GM19397 (cell line): ENCODE measurements at regions not wholly inside any gene's neighbourhood (a gene's known extent, or its start where the extent isn't known, plus 50 kb on each side); places are given as distances from the start of the nearest gene placed in this dataset.
"Not testable (repeated sequence)": the region's sequence is repeated elsewhere in the genome, so short reads cannot be mapped to it uniquely, and the experiment has no call there.

Experiments used
- ATAC-seq: cut with Tn5 transposase; IDR thresholded peaks from one replicate; pipeline ENCODE4 v1.9.1; 2021; ENCODE audit warnings: mild to moderate bottlenecking, moderate library complexity; ENCODE audit not compliant: unreplicated experiment

GRCh38 chr13:62711948-62712347 is 1296.3 kb upstream of the PCDH20 start:
- not testable (repeated sequence) for ATAC-seq

DNA sequence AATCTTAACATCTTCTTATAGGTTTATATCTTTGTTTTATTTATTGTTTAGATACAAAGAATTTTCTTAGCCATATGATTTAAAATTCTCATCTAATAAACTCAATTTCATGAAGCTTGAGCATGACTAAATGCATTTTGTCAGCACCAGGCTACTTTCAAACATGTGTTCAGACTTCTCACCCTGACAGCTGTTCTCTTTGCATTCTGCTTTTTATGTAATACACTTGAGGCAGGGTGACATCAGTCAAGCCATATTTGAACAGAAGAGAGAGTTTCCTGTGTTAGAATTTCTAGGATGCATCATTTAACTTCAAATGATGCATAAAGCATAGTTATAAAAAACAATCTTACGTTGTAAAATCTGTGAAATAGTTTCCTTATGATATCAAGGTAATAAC is 1295.1 kb upstream of the PCDH20 start:
- ATAC-seq, result no peak

DNA sequence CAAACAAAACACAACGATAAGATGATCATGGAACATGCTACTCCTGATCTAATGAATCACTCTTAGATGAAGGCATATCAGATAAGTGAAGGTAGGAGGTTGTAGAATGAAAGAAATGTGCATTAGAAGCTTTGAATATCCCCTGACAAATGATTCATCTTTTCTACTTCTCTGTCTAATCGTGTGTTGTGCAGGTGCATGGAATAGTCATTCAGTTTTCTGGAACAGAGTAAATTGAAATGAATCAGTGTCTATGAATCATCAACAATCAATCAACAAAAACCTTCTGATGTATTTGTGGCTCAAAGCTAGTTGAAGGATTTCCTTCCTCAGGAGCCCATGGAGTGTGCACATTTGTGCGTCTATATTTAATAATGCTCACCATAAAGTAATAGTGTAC is 1290.4 kb upstream of the PCDH20 start:
- ATAC-seq, result no peak

- ATAC-seq, result no peak
Observed at GRCh38 chr13:62704875-62705274, 1289.2 kb upstream of the PCDH20 start.

- ATAC-seq, result no peak
Observed at GRCh38 chr13:62702502-62702901, 1286.9 kb upstream of the PCDH20 start.

DNA sequence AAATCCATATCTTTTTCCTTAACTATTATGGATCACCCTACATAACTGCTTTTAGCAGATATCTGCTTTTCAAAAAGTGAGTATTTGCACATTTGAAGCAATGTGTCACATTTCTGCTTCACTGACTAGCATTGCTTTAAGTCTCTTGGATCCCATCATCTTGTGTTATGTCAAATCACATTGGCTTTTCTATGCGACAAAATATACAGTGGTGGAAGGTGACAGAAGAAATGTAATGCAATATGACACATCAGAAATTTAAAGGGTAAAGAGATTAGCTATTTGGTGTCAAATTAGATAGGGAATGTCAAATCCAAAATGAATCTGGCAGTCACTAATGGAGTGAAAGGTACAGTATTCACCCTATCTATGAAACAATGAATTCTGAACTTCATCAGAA is 1282.1 kb upstream of the PCDH20 start:
- ATAC-seq, result no peak

DNA sequence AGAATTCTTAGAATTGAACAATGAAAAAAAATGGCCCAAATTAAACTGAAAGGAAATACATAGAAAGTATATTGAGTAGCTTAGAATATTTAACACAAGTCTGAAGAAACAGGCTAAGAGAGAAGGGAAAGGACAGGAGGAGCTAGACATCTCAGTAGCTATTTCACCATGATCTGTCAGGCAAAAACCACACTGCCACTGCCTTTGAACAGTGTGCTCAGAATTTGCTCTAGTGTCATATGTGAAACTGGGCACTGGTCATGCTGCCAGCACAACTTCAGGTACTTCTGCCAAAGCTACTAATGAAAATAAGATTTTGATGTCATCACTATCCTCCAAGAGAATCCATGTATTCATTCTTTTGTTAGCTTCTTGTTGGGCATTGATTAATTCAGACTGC is 1280.8 kb upstream of the PCDH20 start:
- no peak for ATAC-seq

DNA sequence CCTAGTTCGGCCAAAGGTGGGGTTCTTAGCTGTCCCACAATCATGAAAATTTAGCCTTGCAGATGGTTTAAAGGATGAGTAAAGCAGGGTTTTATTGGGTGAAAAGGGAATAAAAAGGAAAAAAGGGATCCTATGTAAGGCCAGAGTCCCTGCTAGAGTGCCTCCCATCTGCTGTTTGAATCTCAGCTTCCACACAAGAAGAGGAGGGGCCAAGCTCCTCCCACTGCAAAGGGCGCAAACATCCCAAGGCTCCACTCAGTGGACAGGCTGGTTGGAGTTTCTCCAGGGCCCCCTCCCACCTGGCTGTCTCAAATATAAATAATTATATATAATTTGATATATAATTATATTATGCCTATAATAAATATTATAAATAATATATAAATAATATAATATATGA is 1272.1 kb upstream of the PCDH20 start:
- ATAC-seq, result no peak

DNA sequence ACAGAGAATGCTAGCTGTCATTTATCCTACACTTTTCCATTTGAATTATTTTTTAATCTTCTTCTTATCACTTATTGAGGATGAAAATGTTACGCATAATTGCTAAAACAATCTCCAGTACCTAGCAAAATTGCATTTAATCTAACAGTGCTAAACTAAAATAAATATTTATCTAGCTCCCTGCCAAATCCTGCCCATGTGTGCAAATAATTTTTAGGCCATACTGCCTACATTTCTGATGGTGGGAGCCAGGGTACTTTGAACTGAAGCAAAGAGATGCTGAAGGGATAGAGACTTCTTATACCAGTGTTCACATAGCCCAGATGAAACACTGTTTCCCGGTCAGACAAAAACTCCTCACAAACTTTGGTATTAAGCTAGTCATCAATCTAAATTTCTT is 1268.7 kb upstream of the PCDH20 start:
- ATAC-seq, result no peak

- ATAC-seq, result no peak
Observed at GRCh38 chr13:62682788-62683187, 1267.1 kb upstream of the PCDH20 start.

DNA sequence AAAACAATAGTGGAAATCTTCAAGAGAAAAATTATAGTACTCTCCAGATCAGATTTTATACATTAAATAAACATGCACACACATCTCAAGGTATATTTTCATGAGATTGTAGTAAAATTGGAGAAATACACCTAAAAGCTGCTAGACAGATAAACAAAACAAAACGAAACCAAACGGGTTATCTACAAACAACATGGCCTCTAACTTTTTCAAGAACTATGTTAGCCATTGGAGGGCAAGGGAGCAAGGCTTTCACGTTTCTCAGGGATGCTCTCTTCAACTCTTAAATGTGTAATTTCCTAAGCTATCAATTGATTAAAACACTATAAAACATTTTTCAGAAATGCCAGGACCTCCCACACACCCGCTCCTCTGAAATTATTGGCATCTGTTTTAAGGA is 1262.4 kb upstream of the PCDH20 start:
- ATAC-seq, result no peak

DNA sequence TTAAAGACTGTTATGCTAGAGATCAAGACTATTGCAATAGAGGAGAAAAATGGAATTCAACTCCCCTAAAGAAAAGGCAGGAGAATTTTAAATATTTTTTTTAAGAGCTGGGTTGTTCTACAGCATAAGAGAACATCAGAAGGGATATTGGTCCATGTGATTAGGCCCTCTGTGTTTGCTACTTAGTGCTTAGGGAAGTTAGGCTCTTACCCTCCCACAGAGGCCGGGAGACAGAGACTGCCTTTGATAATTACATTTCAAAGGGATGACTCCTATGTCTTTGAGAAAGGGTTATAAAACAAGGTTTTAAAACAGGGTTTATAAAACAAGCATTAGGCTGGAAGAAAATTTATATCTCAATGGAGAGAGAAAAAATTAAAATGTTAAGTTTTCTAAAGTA is 1248.1 kb upstream of the PCDH20 start:
- no peak for ATAC-seq

DNA sequence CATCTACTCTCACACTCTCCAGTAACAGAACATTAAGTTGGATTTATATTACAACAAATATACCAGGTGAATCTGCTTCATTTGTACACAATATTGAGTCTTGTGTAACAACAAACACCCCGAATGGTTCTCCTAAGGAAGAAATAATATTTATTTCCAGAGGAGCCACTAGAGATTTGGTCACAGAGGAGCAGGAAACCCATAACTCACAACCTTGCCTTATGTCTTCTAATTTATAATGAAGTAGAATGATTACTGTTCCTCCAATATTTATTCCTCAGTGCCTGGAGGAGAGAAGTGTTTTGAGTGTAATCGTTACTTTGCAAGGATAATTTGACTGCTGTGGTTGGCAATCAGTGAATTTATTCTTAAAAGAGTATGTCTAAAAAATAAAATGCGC is 1243.7 kb upstream of the PCDH20 start:
- ATAC-seq, result no peak

- ATAC-seq, result no peak
Observed at GRCh38 chr13:62653371-62653770, 1237.7 kb upstream of the PCDH20 start.

- peak; percentile 92 for ATAC-seq
Observed at GRCh38 chr13:62643799-62644524, 1228.3 kb upstream of the PCDH20 start.

DNA sequence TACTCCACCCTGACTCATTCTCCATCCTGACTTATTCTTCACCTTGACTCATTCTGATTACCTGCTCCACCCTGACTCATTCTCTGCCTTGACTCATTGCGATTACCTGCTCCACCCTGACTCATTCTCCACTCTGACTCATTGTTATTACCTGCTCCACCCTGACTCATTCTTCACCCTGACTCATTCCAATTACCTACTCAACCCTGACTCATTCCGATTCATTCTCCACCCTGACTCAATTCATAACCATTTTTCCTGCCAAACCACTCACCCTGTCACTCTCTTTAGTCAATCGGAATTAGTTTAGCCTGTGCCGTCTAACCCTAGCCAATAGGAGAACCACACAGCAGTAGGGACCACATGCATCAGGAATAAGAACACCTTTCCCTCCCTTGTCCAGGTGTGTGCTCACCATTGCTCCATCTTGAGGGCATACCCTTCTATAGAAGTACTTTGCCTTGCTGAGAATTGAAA is 1227.4 kb upstream of the PCDH20 start:
- no peak for ATAC-seq

DNA sequence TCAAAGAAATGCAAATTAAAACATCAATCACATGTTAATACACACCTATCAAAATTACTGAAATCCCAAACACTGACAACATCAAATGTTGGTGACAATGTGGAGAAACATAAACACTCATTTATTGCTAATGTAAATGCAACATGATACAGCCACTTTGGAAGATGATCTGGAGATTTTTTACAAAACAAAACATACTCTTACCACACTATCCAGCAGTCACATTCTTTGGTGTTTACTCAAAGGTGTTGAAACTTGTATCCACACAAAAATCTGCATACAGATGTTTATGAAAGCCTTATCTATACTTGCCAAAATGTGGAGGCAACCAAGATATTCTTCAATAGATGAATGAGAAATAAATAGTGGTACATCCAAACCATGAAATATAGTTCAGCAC is 1219.5 kb upstream of the PCDH20 start:
- no peak for ATAC-seq

GRCh38 chr13:62633448-62633847 is 1217.8 kb upstream of the PCDH20 start:
- no peak for ATAC-seq

DNA sequence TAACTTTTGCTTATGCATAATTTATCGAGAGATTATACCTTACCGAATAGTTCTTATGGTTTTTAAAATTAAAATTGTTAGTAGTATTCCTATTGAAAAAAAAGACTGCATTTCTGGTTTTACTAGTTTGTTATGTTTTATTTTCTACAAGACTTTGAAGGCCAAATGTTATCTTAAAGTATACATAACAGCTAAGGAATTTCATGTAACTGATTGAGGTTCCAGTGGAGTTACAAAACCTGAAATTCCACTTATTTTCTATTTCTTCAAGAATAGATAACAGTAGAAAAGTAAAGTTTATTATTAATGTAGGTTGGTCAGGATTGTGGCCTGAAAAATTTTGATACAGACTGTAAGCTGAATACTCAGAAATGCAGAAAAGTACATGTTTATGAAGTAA is 1216.0 kb upstream of the PCDH20 start:
- no peak for ATAC-seq

- no peak for ATAC-seq
Observed at GRCh38 chr13:62631124-62631523, 1215.5 kb upstream of the PCDH20 start.

GRCh38 chr13:62629618-62630017 is 1214.0 kb upstream of the PCDH20 start:
- no peak for ATAC-seq

GRCh38 chr13:62627226-62627625 is 1211.6 kb upstream of the PCDH20 start:
- no peak for ATAC-seq

GRCh38 chr13:62626771-62627170 is 1211.1 kb upstream of the PCDH20 start:
- no peak for ATAC-seq
